HepG2 (cell line): ENCODE measurements at regions not wholly inside any gene's neighbourhood (a gene's known extent, or its start where the extent isn't known, plus 50 kb on each side); places are given as distances from the start of the nearest gene placed in this dataset.

ENCODE experiments used
- FOXP1 ChIP-seq, 2 experiments: fragments of 450-650 bp in 1 of 2; IDR thresholded peaks; 2 replicates each; pipeline ENCODE4 v1.6.1; 2017 to 2018; ENCODE audit warnings: antibody characterized with exemption in 1 of 2
- KIAA2018 ChIP-seq: sonication (generic); formaldehyde crosslinking; IDR thresholded peaks from 2 replicates; pipeline ENCODE4 v1.5.0; 2020; ENCODE audit warnings: mild to moderate bottlenecking, missing genetic modification reagents, borderline replicate concordance
- PCBP2 ChIP-seq: fragments of 200-400 bp; formaldehyde crosslinking; optimal IDR thresholded peaks from 2 replicates; pipeline ENCODE3; 2018; ENCODE audit warnings: low read length, low read depth; ENCODE audit not compliant: poor library complexity, severe bottlenecking
- ZBTB40 ChIP-seq, 2 experiments: fragments of 450-650 bp in 1 of 2; sonication (generic) in 1 of 2; formaldehyde crosslinking in 1 of 2; IDR thresholded peaks; 2 replicates each; pipeline versions ENCODE4 v1.6.1 to v1.8.0; 2016 to 2022; ENCODE audit warnings: antibody characterized with exemption in 1 of 2, mild to moderate bottlenecking in 1 of 2, missing genetic modification reagents in 1 of 2
- ZNF317 ChIP-seq: sonication (generic); formaldehyde crosslinking; IDR thresholded peaks from 2 replicates; pipeline ENCODE4 v1.5.0; 2020; ENCODE audit warnings: mild to moderate bottlenecking, missing genetic modification reagents
- ZNF569 ChIP-seq: sonication (generic); formaldehyde crosslinking; IDR thresholded peaks from 2 replicates; pipeline ENCODE4 v1.5.0; 2020; ENCODE audit warnings: mild to moderate bottlenecking, missing genetic modification reagents, moderate library complexity, borderline replicate concordance
- ZNF574 ChIP-seq: sonication (generic); formaldehyde crosslinking; IDR thresholded peaks from 2 replicates; pipeline ENCODE4 v1.4.0; 2020; ENCODE audit warnings: missing genetic modification reagents
- ZNF749 ChIP-seq: sonication (generic); formaldehyde crosslinking; IDR thresholded peaks from 2 replicates; pipeline ENCODE4 v1.8.0; 2022; ENCODE audit warnings: mild to moderate bottlenecking, missing genetic modification reagents, moderate library complexity, borderline replicate concordance

- TF ChIP-seq ZBTB40 (IDR thresholded peaks at IDR 0.05) (no peak), ZBTB40 (CRISPR knock-in tag; IDR thresholded peaks at IDR 0.05) (no peak), ZNF317 (CRISPR knock-in tag) (no peak), ZNF574 (CRISPR knock-in tag) (peak; percentile 23; the same call in 1 of the 2 replicates), FOXP1 (IDR thresholded peaks at IDR 0.05) (no peak), FOXP1 (CRISPR knock-in tag; IDR thresholded peaks at IDR 0.05) (peak; percentile 57), ZNF569 (CRISPR knock-in tag) (no peak), PCBP2 (no peak), ZNF749 (CRISPR knock-in tag) (no peak), KIAA2018 (CRISPR knock-in tag) (no peak)
Measured at GRCh38 chr5:155514105-155514563, 500.6 kb downstream of the KIF4B start (continued).
